ENCODE measurements at regions not wholly inside any gene's neighbourhood (a gene's known extent, or its start where the extent isn't known, plus 50 kb on each side); places are given as distances from the start of the nearest gene placed in this dataset.

- no peak for ATAC-seq
- in situ Hi-C loops (cut with HindIII; ENCODE audit: extremely low pct_ligation_motif_present, low pct_unique_long_range_greater_than_20kb) = no loop called here
These were observed 213.8 kb downstream of the DSC3 start for GRCh38 chr18:30828700-30829099.

DNA sequence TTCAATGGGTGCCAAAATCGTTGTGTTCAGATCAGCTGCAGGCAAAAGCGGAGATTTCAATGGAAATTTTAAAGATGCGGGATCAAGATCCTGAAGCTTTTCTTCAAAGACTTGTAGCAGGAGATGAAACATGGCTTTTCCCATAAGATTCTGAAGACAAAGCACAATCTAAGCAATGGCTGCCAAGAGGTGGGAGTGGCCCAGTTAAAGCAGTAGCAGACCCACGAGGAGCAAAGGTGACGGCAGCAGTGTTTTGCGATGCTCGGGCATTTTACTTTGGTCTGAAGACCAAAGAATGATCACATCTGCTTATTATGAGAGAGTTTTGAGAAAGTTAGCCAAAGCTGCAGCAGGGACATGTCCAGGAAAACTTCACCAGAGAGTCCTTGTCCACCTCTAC is 222.9 kb downstream of the DSC3 start:
- no peak overlapping the region for H3K4me2 ChIP-seq (ENCODE audit: low read depth, low read length)
- in situ Hi-C loops (cut with HindIII; ENCODE audit: extremely low pct_ligation_motif_present, low pct_unique_long_range_greater_than_20kb) = no loop called here
- BruUV-seq (replicated peaks) = no TSS peak
- H4K20me1 ChIP-seq (ENCODE audit: insufficient read depth, low read length) = no peaks in the 10 kb centered on the region
- ATAC-seq (no peak), FAIRE-seq (no peak), DNase-seq (ENCODE audit: low spot score) (no peak)
- no peaks in the 10 kb centered on the region for H3K9me3 ChIP-seq (ENCODE audit: low read length)
- H3K9ac ChIP-seq (ENCODE audit: insufficient read depth, low read depth, low read length) = no peak overlapping the region
- H3K27ac ChIP-seq (ENCODE audit: extremely low read length, insufficient read depth, low read length) = no peak overlapping the region
- no peaks in the 10 kb centered on the region for H3K36me3 ChIP-seq (replicated peaks in 1 of 2; ENCODE audit: control insufficient read depth in 1 of 2, insufficient read depth in 2 of 2, low read length in 2 of 2)
- H3K4me1 ChIP-seq (ENCODE audit: insufficient read depth, low read length) = no peaks in the 10 kb centered on the region
- H3K27me3 ChIP-seq (ENCODE audit: control insufficient read depth in 1 of 2, insufficient read depth in 2 of 2, low read length in 2 of 2) = no peaks in the 10 kb centered on the region; a peak in 1 of 5 replicates
- H2AFZ ChIP-seq (ENCODE audit: low read length) = no peak overlapping the region
- no peaks in the 10 kb centered on the region for H3K79me2 ChIP-seq (ENCODE audit: insufficient read depth, low read length)
- WGBS (ENCODE audit: low lambda C conversion rate) = 63% methylated on average over 7 of the region's 7 CpGs
- ChIA-PET CTCF (ENCODE audit: low intra/inter-chr PET ratio, low total read pairs) (no interaction called here), POLR2A (no interaction called here)
- intact Hi-C loops (cut with micrococcal nuclease; ENCODE audit: unreplicated experiment) = no loop called here
- no peak overlapping the region for H3K4me3 ChIP-seq (replicated peaks in 1 of 3; ENCODE audit: insufficient read depth in 1 of 3, low read depth in 2 of 3, low read length in 3 of 3)
- TF ChIP-seq ZNF335 (CRISPR knock-in tag; IDR thresholded peaks at IDR 0.05) (no peak), AGO2 (optimal IDR thresholded peaks at IDR 0.05; ENCODE audit: low read depth, low read length) (no peak), ZFYVE20 (CRISPR knock-in tag; IDR thresholded peaks at IDR 0.05; ENCODE audit: borderline replicate concordance, low read depth) (no peak), HDAC6 (IDR thresholded peaks at IDR 0.05; ENCODE audit: low read depth, low read length) (no peak), IRF1 (CRISPR knock-in tag; IDR thresholded peaks at IDR 0.05; ENCODE audit: low read depth) (no peak), NRL (CRISPR knock-in tag; IDR thresholded peaks at IDR 0.05; ENCODE audit: borderline replicate concordance) (no peak), JDP2 (CRISPR knock-in tag; IDR thresholded peaks at IDR 0.05; ENCODE audit: borderline replicate concordance) (no peak), ZMYM3 (CRISPR knock-in tag; IDR thresholded peaks at IDR 0.05) (no peak), ZNF703 (CRISPR knock-in tag; IDR thresholded peaks at IDR 0.05; ENCODE audit: borderline replicate concordance) (no peak), ZBTB4 (CRISPR knock-in tag; IDR thresholded peaks at IDR 0.05; ENCODE audit: borderline replicate concordance) (no peak), CENPT (CRISPR knock-in tag; IDR thresholded peaks at IDR 0.05; ENCODE audit: low read depth) (no peak), ATF7-NPFF (CRISPR knock-in tag; IDR thresholded peaks at IDR 0.05; ENCODE audit: low read depth) (no peak), CCAR2 (optimal IDR thresholded peaks at IDR 0.05; ENCODE audit: low read depth, low read length) (no peak), ZNF446 (CRISPR knock-in tag; IDR thresholded peaks at IDR 0.05) (no peak)

More at GRCh38 chr18:30828700-30829099, 213.8 kb downstream of the DSC3 start:
- 2% methylated on average over 2 of the region's 2 CpGs for WGBS (ENCODE audit: low lambda C conversion rate)
- Histone ChIP-seq H3K9ac (ENCODE audit: insufficient read depth, low read depth, low read length) (no peak overlapping the region), H2AFZ (ENCODE audit: low read length) (no peak overlapping the region), H3K9me3 (ENCODE audit: low read length) (no peaks in the 10 kb centered on the region), H3K4me1 (ENCODE audit: insufficient read depth, low read length) (no peaks in the 10 kb centered on the region), H3K27ac (ENCODE audit: extremely low read length, insufficient read depth, low read length) (no peak overlapping the region), H3K36me3 (replicated peaks in 1 of 2; ENCODE audit: control insufficient read depth in 1 of 2, insufficient read depth in 2 of 2, low read length in 2 of 2) (no peaks in the 10 kb centered on the region), H4K20me1 (ENCODE audit: insufficient read depth, low read length) (no peaks in the 10 kb centered on the region), H3K4me3 (replicated peaks in 1 of 3; ENCODE audit: insufficient read depth in 1 of 3, low read depth in 2 of 3, low read length in 3 of 3) (no peak overlapping the region), H3K4me2 (ENCODE audit: low read depth, low read length) (no peak overlapping the region), H3K27me3 (ENCODE audit: control insufficient read depth in 1 of 2, insufficient read depth in 2 of 2, low read length in 2 of 2) (no peaks in the 10 kb centered on the region), H3K79me2 (ENCODE audit: insufficient read depth, low read length) (no peaks in the 10 kb centered on the region)
- ChIA-PET POLR2A (no interaction called here), CTCF (ENCODE audit: low intra/inter-chr PET ratio, low total read pairs) (no interaction called here)
- TF ChIP-seq ZNF180 (CRISPR knock-in tag; IDR thresholded peaks at IDR 0.05; ENCODE audit: borderline replicate concordance, low read depth) (no peak), ZFP37 (CRISPR knock-in tag; IDR thresholded peaks at IDR 0.05; ENCODE audit: borderline replicate concordance) (no peak), FLYWCH1 (CRISPR knock-in tag; IDR thresholded peaks at IDR 0.05) (no peak), ZNF331 (CRISPR knock-in tag; IDR thresholded peaks at IDR 0.05) (no peak), ZNF644 (CRISPR knock-in tag; IDR thresholded peaks at IDR 0.05; ENCODE audit: low read depth) (no peak), MEIS2 (CRISPR knock-in tag; IDR thresholded peaks at IDR 0.05) (no peak)
- intact Hi-C loops (cut with micrococcal nuclease; ENCODE audit: unreplicated experiment) = no loop called here
- DNase-seq (ENCODE audit: low spot score) (no peak), FAIRE-seq (no peak)
- no TSS peak for BruUV-seq (replicated peaks)
